ENCODE measurements at regions not wholly inside any gene's neighbourhood (a gene's known extent, or its start where the extent isn't known, plus 50 kb on each side); places are given as distances from the start of the nearest gene placed in this dataset.
"Not testable (repeated sequence)": the region's sequence is repeated elsewhere in the genome, so short reads cannot be mapped to it uniquely, and the experiment has no call there.

DNA sequence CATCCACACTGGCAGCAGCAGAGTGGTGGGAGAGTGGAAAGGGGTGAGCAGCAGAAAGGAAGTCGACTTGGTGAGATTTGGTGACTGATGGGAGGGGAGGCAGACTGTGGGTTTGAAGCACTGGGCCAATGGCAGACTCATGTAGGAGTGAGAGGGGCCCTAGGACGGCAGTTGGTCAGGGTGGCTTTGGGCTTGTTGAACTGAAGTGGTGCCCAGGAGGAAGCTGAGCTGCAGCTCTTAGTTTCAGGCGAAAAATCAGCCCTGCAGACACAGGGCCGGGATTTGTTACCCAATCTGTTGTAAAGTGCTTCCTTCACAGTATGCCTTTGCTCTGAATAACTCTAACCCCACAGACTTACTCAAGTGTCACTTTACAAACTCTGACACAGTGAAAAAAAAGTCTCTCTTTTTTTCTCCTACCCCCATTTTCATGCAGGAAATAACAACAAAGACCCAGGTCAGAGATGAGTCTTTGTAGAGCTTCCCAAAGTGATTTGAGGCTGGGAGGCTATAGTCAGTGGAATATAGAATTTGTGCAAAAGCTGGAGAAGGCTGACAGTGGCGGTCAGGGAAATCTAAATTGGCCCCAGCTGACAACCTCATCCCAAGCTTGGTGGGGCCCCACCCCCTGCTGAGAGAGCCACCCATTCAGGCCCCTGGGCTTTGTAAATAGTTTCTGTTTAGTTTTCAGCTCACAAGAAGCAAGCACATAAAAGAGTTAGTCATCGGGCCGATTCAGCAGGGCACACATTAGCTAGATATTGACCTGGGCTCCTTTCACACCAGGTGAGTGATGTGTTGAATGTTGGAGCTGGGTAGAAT, 226.9 kb downstream of the VAPA start:
- peak; percentile 42 for DNase-seq (ENCODE audit: low read depth, low spot score)

- no peak for DNase-seq (ENCODE audit: low read depth, low spot score)
Measured at GRCh38 chr18:10141559-10141958, 227.7 kb downstream of the VAPA start.

DNA sequence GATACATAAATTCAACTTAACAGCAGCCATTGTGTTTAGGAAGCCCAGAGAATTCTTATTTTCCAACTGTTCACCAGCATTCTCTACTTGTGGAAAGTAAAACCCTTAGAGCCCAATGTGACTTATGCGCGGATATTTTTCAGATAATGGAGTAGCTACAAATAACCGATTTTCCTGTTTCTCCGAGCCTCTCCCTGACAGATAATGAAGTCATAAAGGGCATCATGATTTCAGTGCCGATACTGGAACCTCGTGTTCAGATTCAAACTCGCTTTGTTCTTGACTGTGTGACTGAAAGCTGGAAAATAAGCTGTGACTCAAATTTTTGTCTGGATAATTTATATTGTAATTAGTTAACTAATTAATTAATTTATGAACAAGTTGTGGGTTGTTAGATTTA, 228.2 kb downstream of the VAPA start:
- peak; percentile 18 for DNase-seq (ENCODE audit: low read depth, low spot score)

GRCh38 chr18:10142496-10143160, 228.8 kb downstream of the VAPA start:
- DNase-seq (ENCODE audit: low read depth, low spot score): peak; percentile 82

GRCh38 chr18:10143596-10143995, 229.8 kb downstream of the VAPA start:
- no peak for DNase-seq (ENCODE audit: low read depth, low spot score)

- DNase-seq (ENCODE audit: low read depth, low spot score): no peak
Measured at GRCh38 chr18:10145546-10145945, 231.7 kb downstream of the VAPA start.

- no peak for DNase-seq (ENCODE audit: low read depth, low spot score)
Measured at GRCh38 chr18:10147226-10147625, 233.4 kb downstream of the VAPA start.

DNA sequence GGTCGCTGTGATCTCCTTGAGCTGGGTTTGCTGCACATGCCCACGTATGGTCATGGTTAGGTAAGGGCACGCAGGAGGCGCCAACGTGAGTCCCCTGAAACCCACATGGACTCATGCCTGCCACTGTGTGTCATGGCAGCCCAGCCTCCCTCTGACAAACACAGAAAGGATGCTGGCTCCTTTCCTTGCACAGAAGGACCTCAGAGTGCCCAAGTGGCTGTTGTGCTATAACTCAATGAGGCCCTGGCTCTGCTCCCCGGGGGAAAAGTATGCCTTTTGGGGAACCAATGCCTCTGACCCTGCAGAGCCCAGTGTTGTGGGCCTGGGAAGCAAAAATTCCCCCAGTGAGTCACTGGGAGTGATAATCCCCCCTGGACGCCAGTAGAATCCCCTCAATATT, 233.9 kb downstream of the VAPA start:
- DNase-seq (ENCODE audit: low read depth, low spot score): no peak

- DNase-seq (ENCODE audit: low read depth, low spot score): no peak
Measured at GRCh38 chr18:10148189-10148929, 234.5 kb downstream of the VAPA start.

GRCh38 chr18:10149768-10150556, 236.1 kb downstream of the VAPA start:
- DNase-seq (ENCODE audit: low read depth, low spot score): no peak

DNA sequence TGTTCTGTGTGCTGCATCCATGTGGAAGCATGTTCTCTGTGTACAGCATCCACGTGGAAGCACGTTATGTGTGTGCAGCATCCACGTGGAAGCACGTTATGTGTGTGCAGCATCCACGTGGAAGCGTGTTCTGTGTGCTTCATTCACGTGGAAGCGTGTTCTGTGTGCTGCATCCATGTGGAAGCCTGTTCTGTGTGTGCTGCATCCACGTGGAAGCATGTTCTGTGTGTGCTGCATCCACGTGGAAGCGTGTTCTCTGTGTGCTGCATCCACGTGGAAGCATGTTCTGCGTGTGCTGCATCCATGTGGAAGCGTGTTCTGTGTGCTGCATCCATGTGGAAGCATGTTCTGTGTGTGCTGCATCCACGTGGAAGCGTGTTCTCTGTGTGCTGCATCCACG, 236.8 kb downstream of the VAPA start:
- not testable (repeated sequence) for DNase-seq (ENCODE audit: low read depth, low spot score)

DNA sequence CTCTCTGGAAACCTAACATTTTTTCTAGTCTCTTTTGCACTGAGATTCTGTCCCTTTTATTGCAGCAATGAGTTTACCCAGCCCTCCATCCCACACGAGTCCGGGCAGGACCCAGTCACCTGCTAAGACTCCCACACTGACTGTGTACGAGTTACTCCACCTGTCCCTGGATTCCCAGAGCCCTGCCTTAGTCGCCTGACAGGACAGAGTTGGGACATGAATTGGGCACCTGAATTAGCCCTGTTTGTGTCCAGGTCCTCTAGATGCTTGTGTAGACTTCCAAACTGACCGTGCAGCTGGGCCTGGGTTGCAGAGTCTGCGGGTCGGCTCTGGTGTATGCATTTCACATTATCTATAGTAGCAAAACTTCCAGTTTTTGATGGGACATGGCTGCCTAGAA, 238.7 kb downstream of the VAPA start:
- no peak for DNase-seq (ENCODE audit: low read depth, low spot score)

GRCh38 chr18:10153924-10154752, 240.3 kb downstream of the VAPA start:
- DNase-seq (ENCODE audit: low read depth, low spot score): no peak

- DNase-seq (ENCODE audit: low read depth, low spot score): no peak
Measured at GRCh38 chr18:10157706-10158105, 243.9 kb downstream of the VAPA start.

DNA sequence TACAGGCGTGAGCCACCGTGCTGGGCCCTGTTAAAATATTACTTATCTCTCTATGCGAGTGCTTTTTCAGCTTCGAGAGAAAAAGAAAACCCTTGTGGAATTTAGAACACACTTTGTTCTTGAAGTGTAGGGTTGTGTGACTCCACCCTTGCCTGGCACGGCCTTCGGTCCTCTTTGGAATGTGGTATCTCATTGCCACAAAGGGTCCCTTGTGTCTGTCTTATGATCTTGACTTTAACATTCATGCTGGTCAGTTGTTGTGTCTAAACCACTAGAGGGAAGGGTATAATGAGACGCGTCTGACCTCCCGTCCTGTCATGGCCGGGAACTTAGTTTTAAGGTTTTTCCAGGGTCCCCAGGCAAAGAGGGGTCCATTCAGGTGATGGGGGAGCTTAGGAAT, 246.4 kb downstream of the VAPA start:
- DNase-seq (ENCODE audit: low read depth, low spot score): no peak

GRCh38 chr18:10161315-10161714, 247.5 kb downstream of the VAPA start:
- no peak for DNase-seq (ENCODE audit: low read depth, low spot score)

DNA sequence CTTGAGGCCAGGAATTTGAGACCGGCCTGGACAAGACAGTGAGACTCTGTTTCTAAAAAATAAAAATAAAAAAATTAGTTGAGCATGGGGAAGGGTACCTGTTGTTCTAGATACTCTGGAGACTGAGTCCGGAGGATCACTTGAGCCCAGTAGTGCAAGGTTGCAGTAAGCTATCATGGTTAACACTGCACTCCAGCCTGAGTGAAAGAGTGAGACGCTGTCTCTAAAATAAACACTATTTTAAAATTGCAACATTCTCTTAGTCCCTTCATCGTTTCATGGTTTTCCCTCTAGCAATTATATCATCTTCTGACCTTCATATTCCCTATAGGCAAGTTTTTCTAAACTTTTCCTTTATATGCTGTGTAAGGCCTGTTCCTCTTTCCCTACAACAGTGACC, 248.5 kb downstream of the VAPA start:
- DNase-seq (ENCODE audit: low read depth, low spot score): no peak

- DNase-seq (ENCODE audit: low read depth, low spot score): no peak
Measured at GRCh38 chr18:10164271-10165071, 250.7 kb downstream of the VAPA start.

- no peak for DNase-seq (ENCODE audit: low read depth, low spot score)
Measured at GRCh38 chr18:10166164-10166807, 252.5 kb downstream of the VAPA start.
